ENCODE measurements at regions not wholly inside any gene's neighbourhood (a gene's known extent, or its start where the extent isn't known, plus 50 kb on each side); places are given as distances from the start of the nearest gene placed in this dataset.

DNA sequence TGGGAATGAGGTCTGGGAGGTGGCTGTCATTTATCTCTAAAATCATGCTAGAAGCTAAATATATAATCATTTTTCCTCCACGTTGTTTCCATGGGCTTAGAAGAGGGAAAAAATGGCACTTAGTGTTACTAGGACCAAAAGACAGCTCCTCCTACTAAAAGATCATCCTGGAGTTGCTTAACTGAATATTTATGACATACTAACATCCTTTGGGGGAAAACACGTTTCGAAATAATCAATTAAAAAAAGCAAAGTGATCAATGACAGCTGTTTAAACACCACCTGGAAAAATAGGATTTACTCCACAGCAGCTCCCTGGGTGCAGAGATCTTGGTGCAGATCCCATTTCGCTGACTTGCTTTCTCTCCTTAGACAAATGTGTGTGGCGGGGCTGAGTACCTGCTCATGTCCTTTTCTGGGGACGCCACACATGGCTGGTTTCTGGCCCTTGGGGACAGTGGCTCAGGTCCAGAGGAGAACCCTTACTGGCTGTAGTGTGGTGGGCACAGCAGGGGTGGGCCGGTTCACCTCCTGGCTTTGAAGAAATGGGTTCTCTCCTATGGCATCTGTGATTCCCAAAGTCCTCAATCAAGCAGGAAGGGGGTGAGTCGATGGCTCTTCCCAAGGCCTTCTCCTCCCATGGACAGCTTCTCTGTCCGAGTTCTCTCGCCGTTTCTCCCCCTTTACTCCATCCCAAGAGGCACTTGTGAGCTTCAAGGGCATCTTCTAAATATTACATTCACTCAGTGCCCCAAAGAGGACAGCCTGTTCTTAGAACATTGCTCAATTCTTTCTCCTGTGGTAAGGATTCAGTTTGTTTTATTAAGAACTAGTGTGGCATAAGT, 156.4 kb upstream of the KLF14 start:
- TF ChIP-seq, protein P1, sequence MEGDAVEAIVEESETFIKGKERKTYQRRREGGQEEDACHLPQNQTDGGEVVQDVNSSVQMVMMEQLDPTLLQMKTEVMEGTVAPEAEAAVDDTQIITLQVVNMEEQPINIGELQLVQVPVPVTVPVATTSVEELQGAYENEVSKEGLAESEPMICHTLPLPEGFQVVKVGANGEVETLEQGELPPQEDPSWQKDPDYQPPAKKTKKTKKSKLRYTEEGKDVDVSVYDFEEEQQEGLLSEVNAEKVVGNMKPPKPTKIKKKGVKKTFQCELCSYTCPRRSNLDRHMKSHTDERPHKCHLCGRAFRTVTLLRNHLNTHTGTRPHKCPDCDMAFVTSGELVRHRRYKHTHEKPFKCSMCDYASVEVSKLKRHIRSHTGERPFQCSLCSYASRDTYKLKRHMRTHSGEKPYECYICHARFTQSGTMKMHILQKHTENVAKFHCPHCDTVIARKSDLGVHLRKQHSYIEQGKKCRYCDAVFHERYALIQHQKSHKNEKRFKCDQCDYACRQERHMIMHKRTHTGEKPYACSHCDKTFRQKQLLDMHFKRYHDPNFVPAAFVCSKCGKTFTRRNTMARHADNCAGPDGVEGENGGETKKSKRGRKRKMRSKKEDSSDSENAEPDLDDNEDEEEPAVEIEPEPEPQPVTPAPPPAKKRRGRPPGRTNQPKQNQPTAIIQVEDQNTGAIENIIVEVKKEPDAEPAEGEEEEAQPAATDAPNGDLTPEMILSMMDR (IDR thresholded peaks at IDR 0.05) = no peak
- no peak for TF ChIP-seq EZH2 (IDR thresholded peaks at IDR 0.05; ENCODE audit: borderline replicate concordance, insufficient read depth, low read depth, low read length, poor library complexity, severe bottlenecking)

Data from B cell (primary cell).